Retina (tissue), 1 donor: ENCODE measurements at regions not wholly inside any gene's neighbourhood (a gene's known extent, or its start where the extent isn't known, plus 50 kb on each side); places are given as distances from the start of the nearest gene placed in this dataset.

Experiments
- DNase-seq: peaks from one replicate; pipeline ENCODE4 v3.0.0-alpha.2; 2016

DNA sequence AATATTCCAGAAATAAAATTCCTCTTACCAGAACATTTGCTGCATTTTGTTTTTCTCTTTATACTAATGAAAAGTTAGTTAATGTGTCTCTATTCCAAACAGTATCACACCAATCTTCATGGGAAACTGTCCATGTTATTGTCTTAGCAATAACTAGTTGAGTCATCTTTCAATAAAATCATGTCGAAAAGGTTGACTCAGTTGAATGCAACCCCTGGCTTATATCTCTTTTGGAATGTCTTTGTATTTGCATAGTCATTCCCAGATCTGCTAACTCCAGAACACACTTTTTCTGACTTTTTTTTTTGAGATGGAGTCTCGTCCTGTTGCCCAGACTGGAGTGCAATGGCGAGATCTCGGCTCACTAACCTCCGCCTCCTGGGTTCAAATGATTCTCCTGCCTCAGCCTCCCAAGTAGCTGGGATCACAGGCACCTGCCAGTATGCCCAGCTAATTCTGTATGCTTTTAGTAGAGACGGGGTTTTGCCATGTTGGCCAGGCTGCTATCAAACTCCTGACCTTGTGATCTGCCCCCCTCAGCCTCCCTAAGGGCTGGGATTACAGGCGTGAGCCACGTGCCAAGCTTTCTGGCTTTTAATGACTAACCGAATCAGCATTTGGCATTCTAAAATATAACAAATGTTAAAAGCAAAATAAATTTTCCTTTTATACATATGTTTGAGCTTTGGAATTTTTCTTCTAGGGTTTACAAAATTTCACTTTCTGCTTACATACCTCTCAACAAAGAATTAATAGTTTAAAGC, 133.2 kb upstream of the GULP1 start:
- no peak for DNase-seq

DNA sequence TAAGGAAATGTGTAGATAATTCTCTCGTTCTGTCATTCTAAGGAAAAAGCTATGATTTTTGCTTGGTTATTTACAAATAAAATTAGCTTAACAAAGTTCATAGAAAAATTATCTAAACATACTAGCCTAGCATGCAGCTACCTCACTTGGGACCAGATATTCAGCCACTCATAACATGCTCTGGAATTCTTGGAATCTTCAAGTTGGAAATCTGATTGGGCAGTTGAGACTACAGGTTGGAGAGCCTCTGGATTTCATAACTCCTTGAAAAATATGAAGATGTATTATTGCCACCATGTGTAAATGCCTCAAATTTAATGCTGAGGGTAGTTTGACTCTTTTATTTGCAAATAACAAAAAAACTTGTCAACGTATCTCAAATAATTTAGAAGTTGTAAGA, 132.2 kb upstream of the GULP1 start:
- no peak for DNase-seq

- DNase-seq, result no peak
These were observed 121.3 kb upstream of the GULP1 start for GRCh38 chr2:188170356-188170755.

DNA sequence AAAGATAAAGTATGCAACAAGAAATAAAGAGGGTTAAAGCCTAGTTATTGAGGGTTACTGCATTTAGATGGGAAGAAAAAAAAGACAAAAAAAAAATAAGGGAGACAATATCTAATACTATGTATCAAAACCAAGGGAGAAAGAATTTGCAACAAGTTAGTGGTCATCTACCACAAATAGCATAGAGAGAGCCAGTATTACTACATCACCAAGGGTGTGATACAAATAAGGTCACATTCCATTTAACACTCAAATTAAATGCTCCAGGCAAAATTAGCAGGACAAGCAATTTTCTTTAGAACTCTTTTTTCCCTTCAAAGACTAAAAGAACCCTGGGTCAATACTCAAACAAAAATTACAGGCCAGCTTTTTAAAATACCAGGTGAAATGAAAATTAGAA, 115.1 kb upstream of the GULP1 start:
- DNase-seq, result no peak

GRCh38 chr2:188181067-188181838, 110.4 kb upstream of the GULP1 start:
- no peak for DNase-seq

- no peak for DNase-seq
These were observed 109.8 kb upstream of the GULP1 start for GRCh38 chr2:188181884-188182283.

- no peak for DNase-seq
These were observed 103.9 kb upstream of the GULP1 start for GRCh38 chr2:188187726-188188125.

DNA sequence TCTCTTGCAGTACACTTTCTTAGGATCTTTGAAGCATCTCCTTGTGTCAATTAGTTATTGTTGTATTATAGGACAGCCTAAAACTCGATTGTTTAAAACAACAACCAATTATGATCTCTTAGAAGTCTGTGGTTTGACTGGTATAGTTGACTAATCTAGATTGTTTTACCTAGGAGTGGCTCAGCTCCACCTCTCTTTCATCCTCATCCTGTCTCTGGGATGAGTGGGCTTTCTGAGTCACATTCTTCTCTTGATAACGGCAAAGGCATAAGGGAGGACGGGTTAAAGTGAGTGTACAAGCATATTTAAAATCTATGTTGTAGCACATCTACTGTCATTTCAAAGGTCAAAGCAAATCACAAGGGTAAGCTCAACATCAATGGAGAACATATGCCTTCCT, 102.3 kb upstream of the GULP1 start:
- no peak for DNase-seq

- no peak for DNase-seq
These were observed 98.4 kb upstream of the GULP1 start for GRCh38 chr2:188193230-188193629.

DNA sequence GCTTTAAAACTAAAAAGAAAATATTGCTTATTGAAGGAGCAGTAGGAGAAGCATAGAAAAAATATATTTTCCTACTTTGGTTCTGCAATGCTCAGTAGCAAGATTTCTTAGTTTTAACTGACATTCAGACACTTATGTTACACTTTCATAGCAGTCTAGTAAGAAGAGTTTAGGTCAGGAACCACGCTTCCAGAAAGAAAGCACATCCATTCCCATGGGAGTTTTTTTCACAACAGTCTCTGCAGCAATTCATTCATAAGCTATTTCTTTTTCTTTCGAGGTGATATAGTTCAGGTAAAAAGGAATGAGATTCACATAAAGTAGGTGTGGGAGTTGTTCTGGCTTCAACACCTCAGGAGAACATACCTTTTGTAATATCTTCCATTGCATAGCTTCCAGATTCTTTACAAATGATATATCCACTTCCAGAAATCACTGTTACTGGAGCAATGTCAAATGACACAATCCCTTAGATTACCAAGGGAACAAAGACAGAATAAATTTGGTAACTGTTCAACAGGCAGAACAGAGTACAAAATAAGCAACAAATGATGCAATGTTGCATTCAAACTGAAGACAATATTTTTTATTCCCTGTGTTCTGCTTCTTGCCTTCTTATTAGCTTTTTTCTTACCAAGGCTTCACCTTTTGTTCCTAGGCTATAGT, 95.2 kb upstream of the GULP1 start:
- DNase-seq, result no peak

DNA sequence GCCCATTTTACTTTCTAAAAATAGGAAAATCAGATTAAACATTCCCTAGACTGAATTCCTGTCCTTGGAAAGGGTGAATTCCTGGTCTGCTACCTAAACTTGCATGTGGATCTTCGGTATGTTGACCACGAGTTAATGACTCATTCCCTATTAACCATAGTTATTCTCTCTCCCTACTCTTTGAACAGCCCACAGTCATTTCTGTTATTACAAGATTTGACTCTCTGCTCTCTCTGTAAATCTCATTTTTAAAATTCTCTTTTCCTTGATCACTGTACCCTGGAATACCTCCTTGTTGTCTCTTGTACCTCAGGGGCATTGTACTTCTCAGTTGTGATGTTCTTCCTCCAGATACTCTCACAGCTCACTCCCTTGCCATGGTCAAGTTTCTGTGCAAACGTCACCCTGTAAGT, 92.0 kb upstream of the GULP1 start:
- no peak for DNase-seq

- no peak for DNase-seq
These were observed 90.0 kb upstream of the GULP1 start for GRCh38 chr2:188201639-188202038.

DNA sequence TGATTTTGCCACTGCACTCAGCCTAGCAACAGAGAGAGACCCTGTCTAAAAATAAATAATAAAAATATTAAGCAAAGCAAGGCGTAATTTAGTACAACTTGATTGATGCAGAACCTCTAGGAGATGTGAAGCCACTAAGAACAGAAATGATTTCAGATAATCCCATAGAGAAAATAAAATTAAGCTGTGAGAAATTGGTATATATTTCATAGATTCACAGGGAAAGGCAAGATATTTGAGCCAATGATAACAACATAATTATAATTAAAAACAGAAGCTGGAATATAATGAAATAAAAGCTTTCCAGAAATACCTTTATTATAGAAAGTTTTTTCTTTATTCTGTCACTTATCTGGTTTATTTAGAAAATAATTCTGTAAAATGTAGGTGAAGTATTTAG, 88.9 kb upstream of the GULP1 start:
- no peak for DNase-seq

DNA sequence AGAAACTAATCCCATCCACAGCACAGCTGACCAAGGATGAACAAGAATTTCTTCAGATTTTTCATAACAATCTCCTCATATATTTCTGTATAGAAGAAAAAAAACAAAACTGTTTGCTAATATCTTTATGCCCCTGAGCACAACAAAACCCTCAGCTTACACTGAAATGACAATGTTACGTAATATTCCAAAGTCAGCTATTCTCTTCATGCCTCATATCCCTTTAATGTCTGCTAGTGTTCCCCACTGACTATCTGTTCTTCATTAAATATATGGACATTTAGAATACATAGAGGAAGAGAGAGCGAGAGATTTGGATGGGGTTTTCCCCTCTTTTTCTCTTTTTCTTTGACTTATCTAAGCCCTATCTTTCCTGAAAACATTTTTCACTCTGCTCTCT, 87.9 kb upstream of the GULP1 start:
- DNase-seq, result no peak

DNA sequence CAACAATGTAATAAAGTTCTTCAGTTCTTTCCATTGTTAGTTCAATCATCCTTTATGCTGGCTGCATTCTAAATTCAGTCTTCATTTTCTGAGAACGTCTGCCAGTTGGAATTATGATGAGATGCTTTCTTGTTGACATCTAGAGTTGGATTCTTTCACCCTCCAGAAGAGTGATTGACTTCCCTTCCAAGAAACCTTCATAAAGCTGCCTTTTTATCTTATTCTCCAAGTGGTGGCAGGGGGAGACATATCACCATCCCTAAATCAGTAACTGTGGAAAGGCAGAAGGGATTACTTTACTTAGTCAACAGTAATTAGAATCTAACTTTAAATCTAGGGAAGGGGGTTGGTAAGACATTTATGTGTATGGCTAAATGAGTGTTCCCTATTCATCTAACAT, 86.8 kb upstream of the GULP1 start:
- DNase-seq, result no peak

DNA sequence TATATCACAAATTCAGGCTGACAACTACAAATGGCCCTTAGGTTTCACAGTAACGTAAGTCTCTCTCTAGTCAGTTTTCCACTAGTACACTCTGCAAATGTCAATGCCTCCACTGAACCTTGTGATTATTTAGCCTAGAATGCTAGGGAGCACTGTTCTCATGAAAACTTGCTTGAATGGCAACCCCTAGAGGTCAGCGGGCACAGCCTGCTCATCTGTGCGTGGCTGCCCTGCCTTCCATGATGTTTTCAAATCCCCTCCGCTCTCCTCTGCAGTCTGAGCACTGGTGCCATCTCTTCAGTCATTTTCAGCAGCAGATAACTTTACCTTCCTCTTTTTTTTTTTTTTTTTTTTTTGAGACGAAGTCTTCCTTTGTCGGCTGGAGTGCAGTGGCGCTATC, 84.1 kb upstream of the GULP1 start:
- DNase-seq, result no peak

GRCh38 chr2:188209218-188209617, 82.5 kb upstream of the GULP1 start:
- no peak for DNase-seq

DNA sequence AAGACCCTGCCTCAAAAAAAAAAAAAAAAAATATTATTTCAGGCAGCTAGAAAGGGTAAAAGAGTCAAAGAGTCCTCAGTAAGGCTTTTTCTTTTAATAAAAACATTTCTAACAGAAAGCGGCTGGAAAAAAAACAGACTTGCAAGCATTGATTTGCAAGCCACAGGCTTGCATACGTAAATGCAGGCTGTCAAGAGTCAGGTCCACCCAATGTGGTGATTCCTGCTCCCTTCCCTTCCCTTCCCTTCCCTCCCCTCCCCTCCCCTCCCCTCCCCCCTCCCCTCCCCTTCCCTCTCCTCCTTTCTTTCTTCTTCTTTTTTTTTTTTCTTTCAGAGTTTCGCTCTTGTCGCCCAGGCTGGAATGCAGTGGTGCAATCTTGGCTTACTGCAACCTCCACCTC, 74.4 kb upstream of the GULP1 start:
- DNase-seq, result no peak

DNA sequence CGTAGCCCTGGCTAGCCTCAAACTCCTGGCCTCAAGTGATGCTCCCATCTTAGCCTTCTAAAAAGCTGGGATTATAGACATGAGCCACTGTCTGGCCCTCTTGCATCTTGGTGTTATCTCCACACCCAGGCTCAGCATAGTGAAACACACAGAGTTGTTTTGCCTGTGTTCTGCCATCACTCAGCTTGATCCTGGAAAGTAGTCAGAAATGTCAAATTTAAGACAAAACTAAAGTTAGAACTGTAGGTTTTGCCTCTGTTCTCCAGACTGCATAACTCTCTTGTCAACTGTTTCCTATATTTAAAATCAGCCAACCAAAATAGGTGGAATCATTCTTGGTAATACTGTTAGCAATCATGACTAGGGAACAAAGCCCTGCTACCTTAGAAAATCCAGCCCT, 72.1 kb upstream of the GULP1 start:
- peak; percentile 12 for DNase-seq

DNA sequence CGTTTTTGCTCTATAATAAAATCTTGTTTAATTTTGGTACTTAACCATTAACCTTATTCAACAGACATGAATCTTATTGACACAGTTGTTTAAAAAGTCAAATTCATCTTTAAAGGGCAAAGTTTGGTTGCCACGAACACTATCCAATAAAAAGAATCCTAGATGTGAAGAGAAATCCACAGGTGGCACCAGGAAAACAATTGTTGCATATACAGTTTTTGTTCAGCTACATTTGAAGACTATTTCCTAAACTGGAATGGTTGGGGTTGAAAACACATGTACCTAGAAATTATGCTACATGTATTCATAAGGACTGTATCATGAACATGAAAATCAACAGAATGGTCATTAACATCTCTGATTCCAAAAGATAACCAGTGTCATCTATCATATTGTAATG, 71.1 kb upstream of the GULP1 start:
- no peak for DNase-seq

- no peak for DNase-seq
These were observed 64.0 kb upstream of the GULP1 start for GRCh38 chr2:188227713-188228112.

DNA sequence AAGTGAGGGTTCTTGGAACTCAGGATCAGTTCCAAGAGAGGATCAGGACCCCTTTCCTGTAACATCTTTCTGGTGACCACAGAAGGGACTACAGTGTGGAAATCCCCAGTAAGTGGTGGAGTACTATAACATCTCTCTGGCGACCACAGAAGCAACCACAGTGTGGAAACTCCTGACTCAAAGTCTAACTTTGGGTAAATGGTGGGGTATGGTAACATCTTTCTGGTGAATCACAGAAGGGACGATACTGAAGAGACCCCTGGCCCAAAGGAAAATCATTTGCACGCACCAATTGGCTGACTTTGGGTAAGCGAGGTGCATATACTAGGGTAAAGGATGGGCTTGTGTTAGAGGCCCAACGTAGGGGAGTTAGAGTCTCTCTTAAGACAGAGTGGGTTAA, 56.3 kb upstream of the GULP1 start:
- no peak for DNase-seq

GRCh38 chr2:188238386-188238785, 53.3 kb upstream of the GULP1 start:
- DNase-seq, result no peak
